H1 (cell line): ENCODE measurements at regions not wholly inside any gene's neighbourhood (a gene's known extent, or its start where the extent isn't known, plus 50 kb on each side); places are given as distances from the start of the nearest gene placed in this dataset.

ENCODE experiments used
- CTCF ChIA-PET: fragments of 300-600 bp; sonication (Branson Sonifier 250); formaldehyde crosslinking; loops from one replicate; lab custom pipeline; 2021; ENCODE audit not compliant: partially characterized antibody; lab: Charles Lee
- POLR2A ChIA-PET: fragments of 300-600 bp; sonication (Branson Sonifier 250); formaldehyde crosslinking; loops from one replicate; lab custom pipeline; 2021; ENCODE audit warnings: inconsistent platforms; ENCODE audit not compliant: partially characterized antibody; lab: Charles Lee
- DNase-seq, 2 experiments: peaks; one replicate each; pipeline versions ENCODE4 v3.0.0 to v3.0.0-alpha.2; 2010 to 2022; ENCODE audit warnings: low spot score in 2 of 2, low read depth in 1 of 2, mixed read lengths in 1 of 2
- FAIRE-seq: peaks from 2 replicates; lab custom pipeline; 2011; peaks lifted over from hg19 to GRCh38; lab: Jason Lieb, UNC
- H2AFZ ChIP-seq: 2 replicates; pipeline ENCODE4 v1.8.1; 2012; ENCODE audit warnings: low read length, inconsistent platforms
- H2AK5ac ChIP-seq: 2 replicates; pipeline ENCODE4 v1.6.1; 2013; ENCODE audit warnings: low read depth, low read length
- H2BK120ac ChIP-seq: replicated peaks from 2 replicates; pipeline ENCODE3; 2013; ENCODE audit warnings: low read depth, low read length, inconsistent platforms
- H2BK12ac ChIP-seq: 2 replicates; pipeline ENCODE4 v1.6.1; 2013; ENCODE audit warnings: low read depth, low read length
- H2BK15ac ChIP-seq: 2 replicates; pipeline ENCODE4 v1.6.1; 2013; ENCODE audit warnings: low read length
- H2BK20ac ChIP-seq: 2 replicates; pipeline ENCODE4 v1.6.1; 2013; ENCODE audit warnings: low read length
- H2BK5ac ChIP-seq: 2 replicates; pipeline ENCODE4 v1.6.1; 2013; ENCODE audit warnings: low read depth, low read length
- H3K14ac ChIP-seq: 2 replicates; pipeline ENCODE4 v1.6.1; 2013; ENCODE audit warnings: inconsistent platforms; ENCODE audit not compliant: insufficient read length
- H3K18ac ChIP-seq: 2 replicates; pipeline ENCODE4 v1.6.1; 2013; ENCODE audit warnings: low read length; ENCODE audit errors: extremely low read depth
- H3K23ac ChIP-seq: 2 replicates; pipeline ENCODE4 v1.6.1; 2013; ENCODE audit warnings: inconsistent platforms; ENCODE audit not compliant: insufficient read length
- H3K23me2 ChIP-seq: 2 replicates; pipeline ENCODE4 v1.6.1; 2013; ENCODE audit warnings: low read depth, low read length
- H3K27ac ChIP-seq: 2 replicates; pipeline ENCODE4 v1.6.1; 2011; ENCODE audit warnings: low read depth, low read length, inconsistent platforms
- H3K27me3 ChIP-seq, 4 experiments: replicated peaks in 1 of 4; 1 replicate in 1 of 4; 2 replicates in 3 of 4; pipeline versions ENCODE4 v1.6.1 to v1.8.1; 2011 to 2013; ENCODE audit warnings: low read length in 3 of 4, mild to moderate bottlenecking in 3 of 4, inconsistent platforms in 2 of 4, mixed read lengths in 2 of 4, moderate library complexity in 1 of 4; ENCODE audit not compliant: control insufficient read depth in 3 of 4, insufficient read depth in 3 of 4; ENCODE audit errors: extremely low read depth in 1 of 4
- H3K36me3 ChIP-seq, 4 experiments: 2 replicates each; pipeline versions ENCODE4 v1.6.1 to v1.8.1; 2011 to 2013; ENCODE audit warnings: mild to moderate bottlenecking in 4 of 4, low read length in 3 of 4, moderate library complexity in 2 of 4, control low read depth in 1 of 4, inconsistent platforms in 1 of 4; ENCODE audit not compliant: insufficient read depth in 4 of 4, control insufficient read depth in 2 of 4
- H3K4ac ChIP-seq: replicated peaks from 2 replicates; pipeline ENCODE3; 2013; ENCODE audit warnings: low read length, low read depth, mixed read lengths, inconsistent platforms; ENCODE audit not compliant: insufficient read length
- H3K4me1 ChIP-seq, 4 experiments: replicated peaks in 1 of 4; 1 replicate in 1 of 4; 2 replicates in 3 of 4; pipeline versions ENCODE4 v1.6.1 to v1.8.1; 2011 to 2013; ENCODE audit warnings: low read length in 3 of 4, inconsistent platforms in 2 of 4, mixed read lengths in 1 of 4; ENCODE audit not compliant: insufficient read depth in 4 of 4, control insufficient read depth in 3 of 4
- H3K4me2 ChIP-seq, 2 experiments: 2 replicates each; pipeline versions ENCODE4 v1.6.1 to v1.8.1; 2011 to 2013; ENCODE audit warnings: low read depth in 2 of 2, low read length in 2 of 2, control low read depth in 1 of 2, inconsistent platforms in 1 of 2, mild to moderate bottlenecking in 1 of 2; ENCODE audit not compliant: insufficient read depth in 1 of 2
- H3K4me3 ChIP-seq, 4 experiments: fragments of 200-600, 300-600 bp in 1 of 4; sonication (generic), shearing (Covaris generic), sonication (Bioruptor Twin) in 1 of 4; 2 replicates each; pipeline versions ENCODE4 v1.5.1 to v1.8.1; 2011 to 2016; ENCODE audit warnings: low read length in 4 of 4, low read depth in 3 of 4, control low read depth in 2 of 4, inconsistent platforms in 2 of 4, mild to moderate bottlenecking in 2 of 4, mixed read lengths in 1 of 4, moderate library complexity in 1 of 4; ENCODE audit not compliant: insufficient read depth in 2 of 4; ENCODE audit errors: extremely low read depth in 1 of 4
- H3K56ac ChIP-seq: replicated peaks from 2 replicates; pipeline ENCODE3; 2013; ENCODE audit warnings: low read depth, mild to moderate bottlenecking, mixed read lengths, low read length, inconsistent platforms; ENCODE audit not compliant: insufficient read length
- H3K79me1 ChIP-seq: 2 replicates; pipeline ENCODE4 v1.6.1; 2013; ENCODE audit warnings: low read depth, low read length, control low read depth
- H3K79me2 ChIP-seq, 2 experiments: 2 replicates each; pipeline versions ENCODE4 v1.6.1 to v1.8.1; 2012 to 2013; ENCODE audit warnings: low read length in 2 of 2, mild to moderate bottlenecking in 2 of 2, inconsistent platforms in 1 of 2; ENCODE audit not compliant: insufficient read depth in 2 of 2, control insufficient read depth in 1 of 2
- H3K9ac ChIP-seq, 4 experiments: replicated peaks in 1 of 4; 1 replicate in 1 of 4; 2 replicates in 3 of 4; pipeline versions ENCODE4 v1.6.1 to v1.8.1; 2011 to 2013; ENCODE audit warnings: low read depth in 3 of 4, low read length in 3 of 4, control low read depth in 2 of 4, mild to moderate bottlenecking in 2 of 4, moderate library complexity in 2 of 4, inconsistent platforms in 1 of 4; ENCODE audit errors: extremely low read depth in 1 of 4
- H3K9me3 ChIP-seq, 2 experiments: 2 replicates each; pipeline versions ENCODE4 v1.6.1 to v1.8.1; 2012 to 2013; ENCODE audit warnings: mild to moderate bottlenecking in 2 of 2, moderate library complexity in 2 of 2, control low read depth in 1 of 2, inconsistent platforms in 1 of 2, low read depth in 1 of 2, low read length in 1 of 2, mixed read lengths in 1 of 2; ENCODE audit not compliant: insufficient read depth in 2 of 2
- H4K20me1 ChIP-seq, 2 experiments: replicated peaks in 1 of 2; 2 replicates each; pipeline versions ENCODE3 to v1.8.1; 2011 to 2013; ENCODE audit warnings: inconsistent platforms in 2 of 2, low read length in 2 of 2, mild to moderate bottlenecking in 1 of 2; ENCODE audit not compliant: insufficient read depth in 2 of 2, control insufficient read depth in 1 of 2
- H4K5ac ChIP-seq: 2 replicates; pipeline ENCODE4 v1.6.1; 2013; ENCODE audit warnings: low read length, low read depth, mixed read lengths, inconsistent platforms; ENCODE audit not compliant: insufficient read length
- H4K8ac ChIP-seq: 2 replicates; pipeline ENCODE4 v1.8.0; 2013; ENCODE audit warnings: mild to moderate bottlenecking, moderate library complexity, low read length, inconsistent platforms; ENCODE audit not compliant: insufficient read depth; ENCODE audit errors: extremely low read depth
- H4K91ac ChIP-seq: replicated peaks from 2 replicates; pipeline ENCODE3; 2013; ENCODE audit warnings: low read length, mixed read lengths, inconsistent platforms; ENCODE audit not compliant: insufficient read length
- BACH1 ChIP-seq: IDR thresholded peaks from 2 replicates; pipeline ENCODE4 v1.6.1; 2012; ENCODE audit warnings: low read length, improper control_type of control experiment
- BRCA1 ChIP-seq: IDR thresholded peaks from 2 replicates; pipeline ENCODE4 v1.6.1; 2012; ENCODE audit warnings: low read depth, low read length, improper control_type of control experiment
- RAD21 ChIP-seq, 2 experiments: IDR thresholded peaks in 1 of 2; conservative IDR thresholded peaks in 1 of 2; 2 replicates each; pipeline ENCODE4 v1.6.1; 2011; ENCODE audit warnings: low read depth in 2 of 2, low read length in 2 of 2, improper control_type of control experiment in 1 of 2, inconsistent platforms in 1 of 2, mild to moderate bottlenecking in 1 of 2, moderate library complexity in 1 of 2
- TEAD4 ChIP-seq: IDR thresholded peaks from 2 replicates; pipeline ENCODE4 v1.6.1; 2012; ENCODE audit warnings: low read depth, low read length, inconsistent platforms, mixed read lengths
- WGBS, 2 experiments: shearing (Covaris generic) in 1 of 2; methylation state at CpG; one replicate each; pipeline versions ENCODE4 v1.1.6 to v1.1.7; 2013 to 2015; ENCODE audit warnings: low lambda C conversion rate in 2 of 2, mixed read lengths in 2 of 2, inconsistent platforms in 1 of 2, low coverage in 1 of 2, missing lambda C conversion rate in 1 of 2; ENCODE audit not compliant: insufficient replicate concordance in 2 of 2, insufficient coverage in 1 of 2, insufficient read length in 1 of 2; ENCODE audit errors: extremely low coverage in 1 of 2, missing lambda C conversion rate in 1 of 2; 5-methylcytosine and 5-hydroxymethylcytosine counted together
- TF ChIP-seq, protein P1 (sequence below): IDR thresholded peaks from 2 replicates; pipeline ENCODE4 v1.6.1; 2011; ENCODE audit warnings: low read depth, mild to moderate bottlenecking, low read length; ENCODE audit not compliant: insufficient read depth

DNA sequence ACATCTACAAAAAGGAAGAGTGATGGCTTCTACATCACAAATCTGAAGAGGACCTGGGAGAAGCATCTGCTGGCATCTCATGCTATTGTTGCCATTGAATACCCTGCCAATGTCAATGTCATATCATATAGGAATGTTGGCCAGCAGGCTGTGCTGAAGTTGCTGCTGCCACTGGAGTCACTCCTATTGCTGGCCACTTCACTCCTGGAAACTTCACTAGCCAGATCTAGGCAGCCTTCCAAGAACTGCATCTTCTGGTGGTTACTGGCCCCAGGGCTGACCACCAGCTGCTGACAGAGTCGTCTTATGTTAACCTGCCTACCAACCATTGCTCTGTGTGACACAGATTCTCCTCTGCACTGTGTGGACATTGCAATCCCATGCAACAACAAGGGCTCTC is 111.8 kb downstream of the PERP start:
- FAIRE-seq (no peak), DNase-seq (no peak)
- CTCF ChIA-PET, result interaction anchor here (1.0 to 4.0 kb wide), 2 partner anchors 11 to 284 kb away, joined by 3 to 19 read pairs; no protein-coding TSS in a partner anchor
- Histone ChIP-seq H2BK20ac (no peak overlapping the region), H3K79me2 (no peaks in the 10 kb centered on the region), H3K4me2 (no peak overlapping the region), H3K27me3 (peaks cover 0 to 1% (median 0%) of the 10 kb centered on the region in 4 experiments; a peak in 1 of 7 replicates), H3K4me3 (no peak overlapping the region), H3K9me3 (peaks cover 0 to 4% of the 10 kb centered on the region in 2 experiments; a peak in 2 of 4 replicates), H3K18ac (no peak overlapping the region), H3K9ac (no peak overlapping the region), H3K4me1 (no peaks in the 10 kb centered on the region), H3K36me3 (no peaks in the 10 kb centered on the region), H3K23me2 (no peaks in the 10 kb centered on the region), H4K91ac (no peak overlapping the region), H3K14ac (no peak overlapping the region), H4K20me1 (no peaks in the 10 kb centered on the region), H2BK12ac (no peak overlapping the region), H3K79me1 (no peaks in the 10 kb centered on the region), H2AK5ac (no peak overlapping the region), H2BK120ac (no peak overlapping the region), H4K8ac (no peak overlapping the region), H3K23ac (no peak overlapping the region), H4K5ac (no peak overlapping the region), H3K56ac (no peak overlapping the region), H2BK5ac (no peak overlapping the region), H3K27ac (no peak overlapping the region), H3K4ac (no peak overlapping the region), H2AFZ (no peak overlapping the region), H2BK15ac (no peak overlapping the region)
- TF ChIP-seq BRCA1, result no peak
- no peak for TF ChIP-seq RAD21 (IDR thresholded peaks at IDR 0.05 in 1 of 2, conservative IDR thresholded peaks at IDR 0.05 in 1 of 2; ENCODE audit: low read depth in 2 of 2, low read length in 2 of 2)
- TF ChIP-seq, protein P1, sequence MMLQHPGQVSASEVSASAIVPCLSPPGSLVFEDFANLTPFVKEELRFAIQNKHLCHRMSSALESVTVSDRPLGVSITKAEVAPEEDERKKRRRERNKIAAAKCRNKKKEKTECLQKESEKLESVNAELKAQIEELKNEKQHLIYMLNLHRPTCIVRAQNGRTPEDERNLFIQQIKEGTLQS, result no peak
- TF ChIP-seq TEAD4, result no peak
- no peak for TF ChIP-seq BACH1
- WGBS, 2 experiments, result 94% methylated on average over 1 of the region's 1 CpG; no CpG with 5 or more reads in 1 of the 2 experiments
- POLR2A ChIA-PET, result no interaction called here
